Smooth muscle cell (in vitro differentiated cells): ENCODE measurements at regions not wholly inside any gene's neighbourhood (a gene's known extent, or its start where the extent isn't known, plus 50 kb on each side); places are given as distances from the start of the nearest gene placed in this dataset.
A peak's percentile ranks its signal among the peaks of the same experiment; 100 is the strongest.

Experiments
- DNase-seq: peaks from one replicate; lab custom pipeline; 2025; ENCODE audit not compliant: unreplicated experiment; lab: John Stamatoyannopoulos, UW
- H2AFZ ChIP-seq: fragments of 200-600 bp; sonication (generic); 2 replicates; pipeline ENCODE4 v1.6.0; 2016; ENCODE audit warnings: antibody characterized with exemption, low read depth, mild to moderate bottlenecking
- H3F3A ChIP-seq: fragments of 200-600 bp; sonication (generic); 2 replicates; pipeline ENCODE4 v1.6.0; 2017; ENCODE audit warnings: antibody characterized with exemption, low read depth
- H3K27ac ChIP-seq: fragments of 200-600 bp; sonication (generic); 2 replicates; pipeline ENCODE4 v1.5.1; 2016; ENCODE audit warnings: low read depth, mild to moderate bottlenecking
- H3K27me3 ChIP-seq: fragments of 200-600 bp; sonication (generic); 2 replicates; pipeline ENCODE4 v1.6.1; 2016; ENCODE audit warnings: low read depth, mild to moderate bottlenecking
- H3K36me3 ChIP-seq: fragments of 200-600 bp; sonication (generic); 2 replicates; pipeline ENCODE4 v1.5.1; 2016; ENCODE audit warnings: low read depth
- H3K4me1 ChIP-seq: fragments of 200-600 bp; sonication (generic); 2 replicates; pipeline ENCODE4 v1.5.1; 2016; ENCODE audit warnings: low read depth
- H3K4me2 ChIP-seq: fragments of 200-600 bp; sonication (generic); 2 replicates; pipeline ENCODE4 v1.6.0; 2016; ENCODE audit warnings: mild to moderate bottlenecking
- H3K4me3 ChIP-seq: fragments of 200-600 bp; sonication (generic); 2 replicates; pipeline ENCODE4 v1.5.1; 2016; ENCODE audit warnings: mild to moderate bottlenecking
- H3K79me2 ChIP-seq: fragments of 200-600 bp; sonication (generic); 2 replicates; pipeline ENCODE4 v1.6.0; 2016; ENCODE audit warnings: low read depth, mild to moderate bottlenecking
- H3K9ac ChIP-seq: fragments of 200-600 bp; sonication (generic); 2 replicates; pipeline ENCODE4 v1.6.0; 2016; ENCODE audit warnings: low read depth
- H3K9me3 ChIP-seq: fragments of 200-600 bp; sonication (generic); replicated peaks from 2 replicates; pipeline ENCODE4 v1.5.1; 2016; ENCODE audit warnings: low read depth
- H4K20me1 ChIP-seq: fragments of 200-600 bp; sonication (generic); 2 replicates; pipeline ENCODE4 v1.6.0; 2016; ENCODE audit warnings: low read depth
- WGBS: methylation state at CpG from one replicate; pipeline ENCODE4 v1.1.7; 2016; ENCODE audit warnings: low lambda C conversion rate; 5-methylcytosine and 5-hydroxymethylcytosine counted together
- TF ChIP-seq, protein P1 (sequence below): fragments of 200-600 bp; sonication (generic); IDR thresholded peaks from 2 replicates; pipeline ENCODE4 v1.5.1; 2017; ENCODE audit warnings: borderline replicate concordance, mild to moderate bottlenecking, antibody characterized with exemption; ENCODE audit not compliant: insufficient read depth, poor library complexity, severe bottlenecking

DNA sequence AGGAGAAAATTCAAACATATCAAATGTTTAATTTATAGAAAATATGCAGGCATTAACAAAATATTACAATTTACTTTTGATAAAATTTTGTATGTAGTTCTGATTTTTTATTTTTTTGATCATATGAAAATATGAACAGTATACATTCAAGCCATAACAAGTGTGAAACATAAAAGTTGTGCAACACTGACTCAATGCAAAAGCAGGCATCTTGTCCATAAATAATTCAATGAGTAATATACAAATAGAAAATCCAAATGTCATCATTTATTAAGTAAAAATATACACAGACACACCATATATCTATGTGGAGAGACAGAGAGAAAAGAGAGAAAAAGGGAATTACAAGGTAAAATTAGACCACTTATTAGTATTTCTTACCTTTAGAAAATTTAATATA, 1183.9 kb downstream of the SLITRK1 start:
- no peak overlapping the region for H3K9ac ChIP-seq
- no peaks in the 10 kb centered on the region for H3K36me3 ChIP-seq
- DNase-seq, result no peak
- H3K4me2 ChIP-seq, result no peak overlapping the region
- no peaks in the 10 kb centered on the region for H3K9me3 ChIP-seq
- TF ChIP-seq, protein P1, sequence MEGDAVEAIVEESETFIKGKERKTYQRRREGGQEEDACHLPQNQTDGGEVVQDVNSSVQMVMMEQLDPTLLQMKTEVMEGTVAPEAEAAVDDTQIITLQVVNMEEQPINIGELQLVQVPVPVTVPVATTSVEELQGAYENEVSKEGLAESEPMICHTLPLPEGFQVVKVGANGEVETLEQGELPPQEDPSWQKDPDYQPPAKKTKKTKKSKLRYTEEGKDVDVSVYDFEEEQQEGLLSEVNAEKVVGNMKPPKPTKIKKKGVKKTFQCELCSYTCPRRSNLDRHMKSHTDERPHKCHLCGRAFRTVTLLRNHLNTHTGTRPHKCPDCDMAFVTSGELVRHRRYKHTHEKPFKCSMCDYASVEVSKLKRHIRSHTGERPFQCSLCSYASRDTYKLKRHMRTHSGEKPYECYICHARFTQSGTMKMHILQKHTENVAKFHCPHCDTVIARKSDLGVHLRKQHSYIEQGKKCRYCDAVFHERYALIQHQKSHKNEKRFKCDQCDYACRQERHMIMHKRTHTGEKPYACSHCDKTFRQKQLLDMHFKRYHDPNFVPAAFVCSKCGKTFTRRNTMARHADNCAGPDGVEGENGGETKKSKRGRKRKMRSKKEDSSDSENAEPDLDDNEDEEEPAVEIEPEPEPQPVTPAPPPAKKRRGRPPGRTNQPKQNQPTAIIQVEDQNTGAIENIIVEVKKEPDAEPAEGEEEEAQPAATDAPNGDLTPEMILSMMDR, result no peak
- H3K27ac ChIP-seq, result no peak overlapping the region
- H3K4me3 ChIP-seq, result no peak overlapping the region
- H3F3A ChIP-seq, result no peaks in the 10 kb centered on the region
- no peaks in the 10 kb centered on the region for H3K4me1 ChIP-seq
- no peaks in the 10 kb centered on the region for H3K79me2 ChIP-seq
- H2AFZ ChIP-seq, result no peak overlapping the region
- no peaks in the 10 kb centered on the region for H4K20me1 ChIP-seq
- no peaks in the 10 kb centered on the region for H3K27me3 ChIP-seq

DNA sequence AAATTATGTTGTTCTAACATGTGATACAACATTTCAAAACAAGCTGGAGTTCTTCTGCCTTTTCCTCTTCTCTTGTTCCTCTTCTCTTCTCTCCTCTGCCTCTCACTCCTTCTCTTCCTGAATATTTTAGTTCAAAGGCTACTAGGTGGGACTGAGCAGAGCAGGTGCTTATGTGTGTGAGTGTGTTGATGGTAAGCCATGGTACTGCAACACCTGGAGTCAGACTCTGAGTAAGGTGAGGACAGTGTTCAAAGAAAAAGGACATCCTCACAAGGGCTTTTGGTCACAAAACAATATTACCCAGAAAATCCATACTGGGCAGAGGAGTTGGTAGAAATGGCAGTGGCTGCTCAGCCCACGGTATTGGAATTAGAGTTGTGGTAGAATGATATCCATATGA, 1188.7 kb downstream of the SLITRK1 start:
- no peak overlapping the region for H3K4me3 ChIP-seq
- H3K36me3 ChIP-seq, result no peaks in the 10 kb centered on the region
- no peak overlapping the region for H3K4me2 ChIP-seq
- H3K4me1 ChIP-seq, result no peaks in the 10 kb centered on the region
- H3F3A ChIP-seq, result no peaks in the 10 kb centered on the region
- H3K9ac ChIP-seq, result no peak overlapping the region
- no peak overlapping the region for H2AFZ ChIP-seq
- no peaks in the 10 kb centered on the region for H4K20me1 ChIP-seq
- DNase-seq, result no peak
- no peaks in the 10 kb centered on the region for H3K27me3 ChIP-seq
- H3K9me3 ChIP-seq, result no peaks in the 10 kb centered on the region
- TF ChIP-seq, protein P1, result no peak
- H3K27ac ChIP-seq, result no peak overlapping the region
- 93% methylated on average over 1 of the region's 1 CpG for WGBS
- H3K79me2 ChIP-seq, result no peaks in the 10 kb centered on the region

DNA sequence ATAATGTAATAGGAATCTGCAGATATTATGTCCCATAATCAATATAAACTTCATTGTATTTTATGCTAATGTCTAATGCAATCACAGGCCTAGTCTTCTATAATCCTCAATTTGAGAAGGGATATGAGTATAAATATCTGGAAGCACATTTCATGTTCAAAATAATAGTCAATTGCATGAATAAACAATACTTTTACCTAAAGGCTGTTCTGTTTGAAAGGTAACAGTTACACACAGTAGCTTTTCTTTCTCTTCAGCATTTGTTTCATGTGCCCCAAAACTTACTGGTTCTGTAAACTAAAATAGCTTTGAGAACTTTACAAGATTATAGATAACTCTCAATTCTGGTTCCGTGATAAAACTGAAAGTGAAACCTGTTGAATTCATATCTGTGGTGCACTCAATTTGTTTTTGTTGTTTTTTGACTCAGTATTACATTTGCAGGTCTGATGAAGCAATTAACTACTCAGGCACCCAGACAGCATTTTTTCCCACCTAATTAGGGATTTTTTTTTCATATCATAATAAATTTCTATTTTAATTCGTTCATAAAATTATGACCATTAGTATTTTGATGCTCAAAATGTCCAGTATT, 1193.8 kb downstream of the SLITRK1 start:
- no peak overlapping the region for H3K4me3 ChIP-seq
- no peaks in the 10 kb centered on the region for H3K36me3 ChIP-seq
- no peak overlapping the region for H3K4me2 ChIP-seq
- no peaks in the 10 kb centered on the region for H3K9me3 ChIP-seq
- TF ChIP-seq, protein P1, result no peak
- H3K27me3 ChIP-seq, result no peaks in the 10 kb centered on the region
- no peaks in the 10 kb centered on the region for H3F3A ChIP-seq
- H4K20me1 ChIP-seq, result no peaks in the 10 kb centered on the region
- 59% methylated on average over 2 of the region's 2 CpGs for WGBS
- no peaks in the 10 kb centered on the region for H3K79me2 ChIP-seq
- H3K9ac ChIP-seq, result no peak overlapping the region
- peak overlapping the region; percentile 6 for H2AFZ ChIP-seq
- DNase-seq, result no peak
- no peaks in the 10 kb centered on the region for H3K4me1 ChIP-seq
- H3K27ac ChIP-seq, result no peak overlapping the region

DNA sequence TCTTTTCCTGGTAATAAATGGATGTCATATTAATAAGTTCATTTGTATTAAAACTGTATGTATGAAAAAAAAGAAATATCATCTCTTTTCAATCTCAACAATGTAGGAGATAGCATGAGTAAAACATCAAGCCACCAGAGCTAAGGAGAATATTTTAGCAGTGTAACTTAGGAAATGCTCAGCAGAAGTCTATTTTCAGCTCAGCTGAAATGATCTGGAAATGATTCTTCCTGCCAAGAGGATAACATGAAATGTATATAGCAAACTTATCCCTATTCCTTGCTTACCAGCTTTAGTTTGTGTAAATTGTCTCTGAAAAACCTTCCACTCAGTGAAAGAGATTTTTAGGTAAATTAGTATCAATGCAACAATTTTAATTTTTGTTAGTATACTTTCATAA, 1194.4 kb downstream of the SLITRK1 start:
- no peaks in the 10 kb centered on the region for H3K4me1 ChIP-seq
- H3K27ac ChIP-seq, result no peak overlapping the region
- H3K4me2 ChIP-seq, result no peak overlapping the region
- H3K9ac ChIP-seq, result no peak overlapping the region
- no peaks in the 10 kb centered on the region for H4K20me1 ChIP-seq
- H3K79me2 ChIP-seq, result no peaks in the 10 kb centered on the region
- no peaks in the 10 kb centered on the region for H3F3A ChIP-seq
- H3K9me3 ChIP-seq, result no peaks in the 10 kb centered on the region
- no peaks in the 10 kb centered on the region for H3K36me3 ChIP-seq
- DNase-seq, result no peak
- H3K4me3 ChIP-seq, result no peak overlapping the region
- TF ChIP-seq, protein P1, result no peak
- H3K27me3 ChIP-seq, result no peaks in the 10 kb centered on the region
- H2AFZ ChIP-seq, result peak overlapping the region; percentile 6
